Epithelial cell of proximal tubule (primary cell): ENCODE measurements at regions not wholly inside any gene's neighbourhood (a gene's known extent, or its start where the extent isn't known, plus 50 kb on each side); places are given as distances from the start of the nearest gene placed in this dataset.

Experiments
- DNase-seq: peaks from one replicate; pipeline ENCODE4 v3.0.0-alpha.2; 2011; ENCODE audit warnings: low read depth
- H3K4me3 ChIP-seq: 2 replicates; pipeline ENCODE4 v1.5.1; 2011; ENCODE audit warnings: low read depth, mild to moderate bottlenecking, low read length
- TF ChIP-seq, protein P1 (sequence below): conservative IDR thresholded peaks from 2 replicates; pipeline ENCODE4 v1.5.1; 2012; ENCODE audit warnings: low read depth, mild to moderate bottlenecking, low read length

DNA sequence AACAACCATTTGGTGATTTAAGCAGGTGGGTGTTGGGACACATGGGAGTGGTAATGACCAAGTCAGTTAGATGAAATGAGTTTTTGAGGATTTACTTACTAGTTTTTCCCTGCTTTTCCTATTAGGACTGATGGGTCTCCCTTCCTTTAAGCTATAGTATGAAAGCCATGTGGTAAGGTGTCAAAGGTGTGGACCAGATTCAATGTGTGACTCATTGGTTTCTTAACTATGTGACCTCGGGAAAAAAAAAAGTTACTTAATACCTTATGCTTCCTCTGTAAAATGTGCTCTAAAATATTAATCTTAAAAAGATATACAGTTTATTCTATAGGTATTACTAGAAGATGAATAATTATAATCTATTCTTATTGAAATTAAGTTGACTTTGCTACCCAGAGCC is 93.7 kb downstream of the DUSP10 start:
- TF ChIP-seq, protein P1, sequence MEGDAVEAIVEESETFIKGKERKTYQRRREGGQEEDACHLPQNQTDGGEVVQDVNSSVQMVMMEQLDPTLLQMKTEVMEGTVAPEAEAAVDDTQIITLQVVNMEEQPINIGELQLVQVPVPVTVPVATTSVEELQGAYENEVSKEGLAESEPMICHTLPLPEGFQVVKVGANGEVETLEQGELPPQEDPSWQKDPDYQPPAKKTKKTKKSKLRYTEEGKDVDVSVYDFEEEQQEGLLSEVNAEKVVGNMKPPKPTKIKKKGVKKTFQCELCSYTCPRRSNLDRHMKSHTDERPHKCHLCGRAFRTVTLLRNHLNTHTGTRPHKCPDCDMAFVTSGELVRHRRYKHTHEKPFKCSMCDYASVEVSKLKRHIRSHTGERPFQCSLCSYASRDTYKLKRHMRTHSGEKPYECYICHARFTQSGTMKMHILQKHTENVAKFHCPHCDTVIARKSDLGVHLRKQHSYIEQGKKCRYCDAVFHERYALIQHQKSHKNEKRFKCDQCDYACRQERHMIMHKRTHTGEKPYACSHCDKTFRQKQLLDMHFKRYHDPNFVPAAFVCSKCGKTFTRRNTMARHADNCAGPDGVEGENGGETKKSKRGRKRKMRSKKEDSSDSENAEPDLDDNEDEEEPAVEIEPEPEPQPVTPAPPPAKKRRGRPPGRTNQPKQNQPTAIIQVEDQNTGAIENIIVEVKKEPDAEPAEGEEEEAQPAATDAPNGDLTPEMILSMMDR: no peak
- no peak for DNase-seq
- H3K4me3 ChIP-seq: no peak overlapping the region
